ENCODE measurements at regions not wholly inside any gene's neighbourhood (a gene's known extent, or its start where the extent isn't known, plus 50 kb on each side); places are given as distances from the start of the nearest gene placed in this dataset.

DNA sequence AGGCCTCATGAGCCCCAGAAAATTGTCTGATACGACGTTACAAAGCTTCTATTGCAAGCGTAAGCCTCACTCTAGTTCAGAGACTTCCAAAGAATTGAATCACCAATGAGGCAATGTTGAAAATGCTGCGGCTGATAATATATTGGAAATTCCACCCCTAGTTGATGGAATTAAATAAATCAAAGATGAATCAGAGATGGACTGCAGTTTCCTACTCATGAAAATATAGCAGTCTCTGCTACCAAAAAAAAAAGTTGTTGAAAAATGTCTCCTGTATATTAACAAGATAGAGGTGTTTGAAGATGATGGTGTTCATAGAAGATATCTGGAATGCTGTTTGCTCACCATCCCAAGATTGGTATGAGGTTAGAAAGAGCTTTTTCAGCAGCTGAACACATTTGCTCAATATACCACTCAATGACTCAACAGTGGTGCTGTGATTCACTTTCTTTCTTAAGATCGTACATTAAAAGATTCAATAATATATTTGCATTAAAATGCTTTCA lies 99.8 kb upstream of the ARHGAP28 start:
- no peak for DNase-seq
- intact Hi-C loops (cut with DNase I) = no loop called here

DNA sequence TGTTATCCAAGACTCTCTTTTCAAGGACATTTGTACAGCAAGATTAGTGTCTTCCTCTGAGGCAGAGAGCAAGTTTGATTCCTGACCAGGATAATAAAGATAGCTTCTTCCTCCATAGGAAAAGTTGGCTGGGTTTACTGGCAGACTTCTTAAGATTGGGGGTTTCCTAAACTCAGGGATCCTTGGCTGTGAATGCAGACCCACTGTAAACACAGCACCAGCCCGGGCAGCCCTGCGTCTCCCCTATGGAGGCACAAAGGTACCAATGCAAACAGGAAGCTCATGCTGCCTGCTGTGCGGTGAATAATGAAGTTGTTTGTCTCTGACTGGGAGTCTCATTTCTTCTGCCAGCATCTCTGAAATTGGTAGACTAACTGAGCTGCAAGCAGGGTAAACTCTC lies 96.2 kb upstream of the ARHGAP28 start:
- DNase-seq = no peak
- intact Hi-C loops (cut with DNase I) = no loop called here

DNA sequence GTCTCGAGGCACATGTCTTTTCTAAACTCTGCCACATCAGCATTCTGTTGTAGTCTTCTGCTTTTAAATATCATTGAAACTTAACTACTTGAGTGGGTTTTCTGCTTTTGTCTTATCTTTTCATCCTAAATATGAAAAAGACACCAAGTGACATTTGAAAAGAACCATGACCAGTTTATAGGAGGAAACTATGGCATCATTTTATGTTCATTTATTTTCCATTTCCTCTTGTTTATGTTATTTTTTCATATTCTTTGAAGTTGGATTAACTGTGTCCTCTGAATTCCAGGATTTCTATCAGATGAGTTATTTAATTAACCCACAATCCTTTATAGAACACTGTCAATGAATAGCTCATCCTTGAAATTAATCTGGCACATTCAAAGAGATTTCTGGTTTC lies 93.4 kb upstream of the ARHGAP28 start:
- intact Hi-C loops (cut with DNase I) = no loop called here
- DNase-seq = no peak

DNA sequence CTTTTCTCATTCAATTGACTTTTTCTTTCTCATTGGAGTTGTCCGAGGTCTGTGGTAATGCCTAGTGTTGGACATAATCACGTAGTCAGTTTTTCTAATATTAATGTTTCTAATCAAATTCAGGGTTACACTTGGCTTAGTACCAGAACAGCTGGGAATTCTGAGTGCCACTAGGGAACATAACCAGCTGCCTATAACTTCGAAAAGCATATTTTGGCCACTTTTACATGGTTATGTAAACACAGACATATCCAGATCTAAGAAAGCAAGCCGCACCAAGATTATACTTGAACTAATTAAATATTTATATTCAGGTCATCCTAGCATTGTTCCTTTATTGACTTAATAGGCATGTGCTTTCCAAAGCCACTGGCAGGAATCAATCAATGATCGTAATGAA lies 91.1 kb upstream of the ARHGAP28 start:
- intact Hi-C loops (cut with DNase I) = no loop called here
- DNase-seq = no peak

DNA sequence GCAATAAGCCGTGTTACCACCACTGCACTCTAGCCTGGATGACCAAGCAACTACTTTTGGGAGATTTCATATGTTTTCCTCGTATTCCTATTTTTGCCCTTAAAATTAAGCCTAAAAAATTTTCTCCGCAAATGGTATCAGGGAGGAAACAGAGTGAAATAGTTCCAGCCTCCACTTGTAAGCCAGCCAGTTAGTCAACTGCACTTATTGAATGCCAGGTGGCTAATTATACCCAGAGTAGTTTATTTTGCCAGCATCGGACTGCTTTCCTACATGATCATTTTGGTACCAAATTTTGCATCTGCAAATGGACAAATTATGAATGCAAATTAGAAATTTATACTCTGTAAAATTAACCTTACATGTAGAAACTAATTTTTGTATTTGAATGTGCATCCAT lies 90.2 kb upstream of the ARHGAP28 start:
- intact Hi-C loops (cut with DNase I) = no loop called here

DNA sequence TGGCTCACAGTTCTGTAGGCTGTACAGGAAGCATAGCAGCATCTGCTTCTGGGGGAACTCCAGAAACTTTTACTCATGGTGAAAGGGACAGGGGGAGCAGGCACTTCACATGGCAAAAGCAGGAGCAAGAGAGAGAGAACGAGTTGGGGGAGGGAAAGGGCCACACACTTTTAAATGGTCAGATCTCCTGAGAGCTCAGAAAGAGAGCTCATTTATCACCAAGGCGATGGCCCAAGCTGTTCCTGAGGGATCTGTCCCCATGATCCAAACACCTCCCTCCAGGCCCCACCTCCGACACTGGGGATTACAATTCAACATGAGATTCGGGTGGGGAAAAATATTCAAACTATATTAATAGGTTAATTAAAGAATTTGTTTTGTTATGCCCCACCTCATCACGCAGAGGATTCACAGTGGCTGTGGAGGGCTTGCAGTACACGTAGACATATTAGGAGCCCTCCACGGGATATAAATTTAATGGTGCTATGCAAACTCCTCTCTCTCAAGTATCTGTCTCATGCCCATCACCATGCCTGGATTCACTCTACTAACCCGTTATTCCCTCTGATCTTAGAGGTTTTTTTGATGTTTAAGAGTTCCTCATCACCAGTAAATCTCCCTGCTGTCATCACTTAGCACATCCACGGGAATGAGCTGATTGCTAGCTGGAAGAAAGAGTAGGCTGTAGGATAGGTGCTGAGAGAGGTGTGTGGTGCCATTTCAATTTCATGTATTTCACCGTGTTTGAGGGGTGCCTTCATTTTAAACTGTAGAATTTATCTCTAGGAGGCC lies 84.5 kb upstream of the ARHGAP28 start:
- DNase-seq = no peak
- intact Hi-C loops (cut with DNase I) = no loop called here

More for the DNA sequence above, 90.2 kb upstream of the ARHGAP28 start:
- no peak for DNase-seq

DNA sequence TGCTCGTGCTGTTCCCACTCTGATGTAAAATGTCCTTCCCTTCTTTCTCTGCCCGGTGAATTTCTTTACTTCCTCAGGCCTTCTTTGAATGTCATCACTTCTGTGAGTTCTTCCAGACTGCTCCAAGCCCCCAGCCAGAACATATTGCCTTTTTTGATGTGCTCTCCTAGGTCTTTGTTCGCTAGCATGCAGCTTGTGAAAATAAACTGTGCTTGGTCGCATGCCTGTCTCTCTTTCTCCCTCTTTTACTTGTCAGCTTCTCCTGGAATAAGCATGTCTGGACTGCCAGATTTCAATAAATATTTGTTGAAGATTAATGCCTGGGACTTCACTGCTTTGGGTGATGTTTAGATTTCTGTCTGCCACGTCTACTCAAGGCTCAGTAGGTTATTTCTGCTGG lies 82.7 kb upstream of the ARHGAP28 start:
- intact Hi-C loops (cut with DNase I) = no loop called here
- DNase-seq = no peak

DNA sequence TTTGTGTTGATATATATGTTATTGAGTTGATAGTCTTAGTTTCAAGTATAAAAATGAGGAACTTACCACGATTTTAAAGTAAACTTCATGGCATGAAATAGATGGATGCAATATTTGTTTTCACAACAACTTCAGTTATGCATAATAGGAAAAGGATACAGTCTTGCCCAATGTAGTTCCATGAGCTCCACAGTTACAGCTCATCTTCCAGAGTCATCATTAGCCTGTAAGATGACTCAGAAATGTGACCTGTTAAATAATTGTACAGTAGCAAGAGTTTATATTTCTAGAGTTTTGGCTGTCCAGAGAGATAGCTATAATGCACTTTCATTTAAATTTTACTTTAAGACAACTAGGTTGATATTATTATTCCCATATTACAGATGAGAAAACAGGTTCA lies 80.9 kb upstream of the ARHGAP28 start:
- DNase-seq = no peak
- intact Hi-C loops (cut with DNase I) = no loop called here

DNA sequence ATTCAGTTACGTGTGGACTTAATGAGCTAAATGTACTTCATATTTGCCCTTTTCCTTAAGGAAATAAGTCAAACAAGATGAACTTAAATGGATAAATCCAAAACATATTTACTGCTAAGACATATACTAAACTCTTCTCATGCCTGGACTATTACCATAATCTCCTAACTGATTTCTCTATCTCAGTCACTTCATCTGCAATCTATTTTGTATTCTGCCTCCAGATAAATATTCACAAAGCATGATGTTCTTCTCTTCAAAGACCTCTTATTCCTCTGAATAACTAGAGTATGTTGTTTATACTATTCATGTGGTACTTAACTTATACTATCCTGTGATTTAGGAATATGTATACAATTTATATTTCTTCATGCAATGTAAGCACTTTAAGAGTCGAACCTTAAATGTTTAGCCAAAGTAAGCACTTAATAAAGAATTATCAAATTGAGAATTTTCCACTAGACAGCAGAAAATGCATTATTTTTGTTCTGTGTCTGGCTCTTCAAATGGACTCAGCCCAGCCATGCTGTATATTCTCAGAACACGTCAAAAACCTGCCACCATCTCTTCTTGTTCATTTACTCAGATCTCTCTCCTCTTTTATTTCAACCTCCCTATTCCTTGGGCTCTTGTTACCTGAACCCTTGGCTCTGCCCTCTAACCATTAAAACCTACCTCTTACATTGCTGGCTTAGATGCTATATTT lies 79.9 kb upstream of the ARHGAP28 start:
- intact Hi-C loops (cut with DNase I) = no loop called here
- no peak for DNase-seq

DNA sequence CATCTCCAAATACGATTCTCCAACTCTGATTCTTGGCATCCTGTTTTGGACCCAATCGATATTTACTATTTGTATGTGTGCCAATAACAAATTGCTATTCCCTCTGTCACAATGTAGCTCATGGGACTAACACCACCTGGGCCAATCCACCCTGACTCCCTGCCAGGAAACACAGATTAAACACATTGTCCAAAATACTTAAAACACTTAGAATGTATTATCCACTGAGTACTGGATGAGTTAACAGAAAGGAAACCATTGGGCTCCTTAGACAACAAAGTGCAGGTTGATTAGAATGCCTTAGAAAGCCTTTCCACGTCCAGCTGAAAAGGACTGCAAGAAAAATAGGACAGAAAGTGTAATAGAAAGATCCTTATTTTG lies 79.4 kb upstream of the ARHGAP28 start:
- no peak for DNase-seq

DNA sequence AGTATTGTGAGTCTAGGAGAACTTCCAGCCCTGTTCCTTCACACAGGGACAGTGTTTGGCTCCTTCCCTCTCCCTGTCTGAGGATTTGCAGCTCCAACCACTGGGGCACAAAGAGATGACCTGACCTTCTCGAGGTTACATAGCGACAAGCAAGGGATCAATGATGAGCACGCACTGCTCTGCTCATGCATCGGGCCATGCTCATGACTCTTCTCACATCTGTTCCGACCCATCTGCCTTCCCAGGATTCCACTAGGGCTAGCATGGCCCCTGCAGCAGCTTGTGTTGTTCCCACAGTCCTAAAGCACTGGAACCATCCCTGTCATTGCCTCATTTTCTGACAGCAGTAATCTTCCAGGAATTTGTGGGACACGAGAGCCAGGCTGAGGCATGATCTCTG lies 78.8 kb upstream of the ARHGAP28 start:
- no peak for DNase-seq
- intact Hi-C loops (cut with DNase I) = no loop called here

More for the DNA sequence above, 79.4 kb upstream of the ARHGAP28 start:
- intact Hi-C loops (cut with DNase I) = no loop called here

DNA sequence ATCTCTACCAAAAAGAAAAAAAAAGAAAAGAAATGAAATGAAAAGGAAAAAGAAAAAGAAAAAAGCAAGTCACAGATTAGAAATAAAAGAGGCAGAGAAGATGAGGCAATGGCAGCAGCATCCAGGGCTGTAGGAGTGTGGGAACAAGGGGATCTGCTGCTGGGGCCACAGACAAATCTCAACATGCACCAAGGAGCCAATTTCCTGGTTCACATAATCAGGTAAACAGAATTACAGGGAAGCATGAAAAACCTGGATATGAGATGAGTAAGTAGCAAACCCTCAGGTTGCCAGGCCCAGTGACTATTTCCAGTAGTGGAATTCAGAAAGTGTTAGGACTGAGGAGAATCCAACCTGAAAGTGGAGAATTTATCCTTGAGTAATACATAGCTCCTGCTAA lies 77.4 kb upstream of the ARHGAP28 start:
- no peak for DNase-seq
- intact Hi-C loops (cut with DNase I) = no loop called here

DNA sequence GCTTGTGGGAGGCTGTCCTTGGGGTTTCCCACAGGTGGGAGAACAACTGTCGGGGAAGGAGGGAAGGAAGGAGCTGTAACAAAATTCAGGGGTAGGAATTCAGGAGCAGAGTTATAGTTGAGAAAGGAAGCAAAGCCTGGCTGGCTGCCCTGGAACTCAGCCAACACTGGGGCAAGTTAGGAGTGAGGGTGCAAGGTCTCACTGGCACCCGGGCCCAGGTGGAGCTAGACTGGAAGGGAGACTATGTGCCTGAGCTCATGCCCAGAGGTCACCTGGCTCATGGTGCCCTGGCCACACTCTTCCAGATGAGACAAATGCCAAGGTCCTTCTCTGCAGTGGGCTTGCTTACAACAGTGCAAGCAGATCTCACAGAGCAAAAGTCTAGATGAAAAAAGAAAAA lies 75.6 kb upstream of the ARHGAP28 start:
- no peak for DNase-seq
- intact Hi-C loops (cut with DNase I) = no loop called here

DNA sequence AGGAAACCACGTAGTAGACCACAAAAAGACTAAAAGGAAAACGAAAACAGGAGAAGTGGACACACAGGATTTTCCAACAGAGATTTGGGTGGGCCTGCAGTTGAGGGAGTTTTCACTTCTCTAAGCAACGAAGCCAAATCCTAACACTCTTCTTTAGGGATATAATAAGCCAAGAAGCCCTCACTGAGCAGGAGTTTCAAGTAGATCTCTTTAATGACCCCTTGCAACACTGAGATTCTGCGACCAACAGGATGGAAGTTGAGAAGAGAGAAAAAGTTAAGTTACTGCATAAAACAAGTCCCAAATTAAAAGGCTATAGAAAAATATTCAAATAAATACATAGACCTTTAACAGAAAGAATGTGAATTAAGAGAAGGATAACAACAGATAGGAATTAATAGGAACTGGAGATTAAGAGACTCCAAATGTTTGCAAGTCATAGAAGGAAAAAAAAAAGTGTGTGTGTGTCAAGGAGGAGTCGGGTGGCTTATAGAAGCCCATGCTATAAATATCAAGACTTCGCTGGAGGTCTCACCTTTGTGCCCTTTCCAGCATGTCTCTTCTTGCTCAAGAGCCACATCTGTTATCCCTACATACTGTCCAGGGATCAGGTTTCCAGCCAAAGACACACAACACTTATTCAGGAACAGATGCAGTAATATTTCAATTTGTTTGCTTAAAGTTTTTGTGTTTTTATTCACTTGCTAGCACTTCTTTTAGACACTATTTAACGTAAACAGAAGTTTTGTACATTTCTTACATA lies 69.4 kb upstream of the ARHGAP28 start:
- intact Hi-C loops (cut with DNase I) = no loop called here
- DNase-seq = no peak

DNA sequence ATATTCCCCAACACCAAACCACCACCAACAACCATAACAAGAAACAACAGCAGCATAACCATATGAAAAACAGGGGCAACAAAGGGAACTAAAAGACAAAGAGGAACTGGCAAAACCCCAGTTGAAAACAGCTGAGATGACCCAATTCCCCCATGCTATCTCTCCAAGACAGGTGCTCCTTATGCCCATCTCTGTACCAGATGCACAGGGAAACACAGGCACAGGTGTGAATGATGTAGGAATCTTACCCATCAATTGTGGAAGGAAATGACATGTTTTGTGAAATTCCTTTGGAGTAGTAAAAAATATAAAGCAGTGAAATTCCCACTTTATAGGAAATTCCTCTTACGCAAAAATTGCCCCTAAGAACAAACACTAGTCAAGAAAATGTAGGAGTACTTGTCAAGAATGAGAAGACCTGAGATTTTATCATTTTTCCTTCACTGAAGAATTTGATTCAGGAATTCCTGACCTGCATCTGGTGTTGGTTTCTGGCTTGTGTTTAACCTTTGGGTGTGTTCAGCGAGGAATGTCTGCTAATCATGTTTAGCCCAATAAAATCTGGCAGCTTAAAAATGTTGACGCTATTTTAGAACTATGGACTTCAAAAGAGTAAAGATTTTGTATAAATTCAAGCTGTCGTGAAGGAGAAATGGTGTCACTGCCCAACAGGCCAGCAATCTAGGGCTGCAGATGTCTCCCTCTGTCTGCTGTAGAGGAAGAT lies 67.7 kb upstream of the ARHGAP28 start:
- no peak for DNase-seq

DNA sequence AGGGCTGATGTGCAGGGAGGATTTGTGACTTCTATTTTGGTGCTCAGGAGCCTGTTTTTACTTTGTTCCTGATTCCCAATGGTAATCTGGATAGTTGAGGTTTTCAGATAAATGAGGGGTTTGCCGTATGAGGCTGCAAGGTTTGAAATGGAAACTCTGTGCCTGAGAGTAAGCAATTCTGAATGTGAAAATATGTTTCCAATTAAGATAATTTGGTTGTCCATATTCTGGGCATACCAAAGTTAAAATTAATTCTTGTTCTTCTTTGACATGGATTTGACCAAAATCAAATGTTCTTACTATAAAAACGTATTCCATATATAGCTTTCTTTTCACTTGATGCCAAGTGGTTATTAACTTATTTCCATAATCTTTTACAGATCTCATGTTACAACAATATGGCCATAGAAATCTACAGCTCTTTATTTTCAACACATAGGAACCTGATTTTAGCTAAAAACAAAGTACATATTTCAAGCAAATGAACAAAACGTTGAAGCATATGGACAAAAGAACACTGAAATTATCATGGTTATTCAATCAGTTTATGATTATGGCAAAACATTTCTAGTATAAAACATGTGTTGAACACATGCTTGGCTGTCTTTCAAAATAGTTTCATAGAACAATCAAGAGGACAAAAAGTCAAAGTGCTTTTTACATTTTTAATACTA lies 63.4 kb upstream of the ARHGAP28 start:
- DNase-seq = no peak
- intact Hi-C loops (cut with DNase I) = no loop called here

More for the DNA sequence above, 67.7 kb upstream of the ARHGAP28 start:
- intact Hi-C loops (cut with DNase I) = no loop called here

DNA sequence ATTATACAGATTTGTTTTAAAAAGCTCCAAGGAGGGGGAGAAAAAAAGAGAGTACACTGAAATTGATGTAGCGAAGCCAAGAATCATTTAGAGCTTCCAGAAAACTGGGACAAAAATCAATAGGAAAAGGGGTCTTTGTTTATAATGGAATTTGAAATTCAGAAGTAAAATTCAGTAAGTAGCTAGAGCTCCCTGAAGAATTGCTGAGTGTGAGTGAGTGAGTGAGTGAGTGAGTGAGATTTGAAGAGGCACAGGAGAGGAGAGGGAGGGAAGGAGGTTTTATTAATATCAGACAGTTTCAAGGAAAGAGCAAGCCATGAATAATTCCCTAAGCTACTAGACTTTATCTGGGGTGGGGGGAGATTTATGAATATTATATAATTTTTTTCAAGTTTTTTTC lies 60.7 kb upstream of the ARHGAP28 start:
- intact Hi-C loops (cut with DNase I) = no loop called here
- no peak for DNase-seq

DNA sequence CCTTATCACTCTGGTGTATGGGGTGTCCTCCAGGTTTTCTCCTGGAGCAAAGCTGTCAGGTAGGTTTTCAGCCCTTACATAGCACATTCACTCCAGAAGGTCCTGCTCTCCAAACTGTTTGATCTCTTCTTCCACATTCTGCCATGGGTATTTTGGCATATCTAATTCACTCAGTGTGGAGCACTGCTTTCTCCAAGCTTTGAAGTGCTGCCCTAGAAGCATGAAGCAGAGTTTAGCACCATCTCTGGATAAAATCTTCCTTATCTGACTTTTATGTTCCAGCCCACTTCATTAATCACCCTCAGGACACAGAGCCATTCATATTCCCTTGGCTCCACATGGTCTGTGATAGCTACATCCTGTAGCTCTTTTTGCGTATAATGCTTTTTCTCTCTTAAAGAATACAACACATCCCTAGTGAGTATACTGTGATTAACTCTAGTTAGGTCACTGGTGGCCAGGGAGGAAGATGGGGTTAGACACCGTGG lies 56.7 kb upstream of the ARHGAP28 start:
- DNase-seq = no peak
- intact Hi-C loops (cut with DNase I) = no loop called here

DNA sequence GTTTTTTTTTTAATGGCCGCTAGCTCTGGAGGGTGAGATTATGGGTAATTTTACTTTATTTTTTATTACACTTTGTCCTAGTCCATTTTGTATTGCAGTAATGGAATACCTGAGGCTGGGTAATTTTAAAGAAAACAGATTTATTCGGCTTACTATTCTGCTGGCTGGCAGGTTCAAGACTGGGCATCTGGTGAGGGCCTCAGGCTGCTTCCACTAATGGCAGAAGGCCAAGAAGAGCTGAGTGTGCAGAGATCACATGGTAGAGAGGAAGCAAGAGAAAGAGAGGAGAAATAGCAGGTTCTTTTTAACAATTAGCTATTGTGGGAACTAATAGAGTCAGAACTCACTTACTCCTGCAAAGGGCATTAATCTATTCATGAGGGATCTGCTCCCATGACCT lies 52.4 kb upstream of the ARHGAP28 start:
- intact Hi-C loops (cut with DNase I) = no loop called here

More for the DNA sequence above, 52.4 kb upstream of the ARHGAP28 start:
- no peak for DNase-seq

Data from head of caudate nucleus (tissue), 42 donors.